G401 (cell line): ENCODE measurements at regions not wholly inside any gene's neighbourhood (a gene's known extent, or its start where the extent isn't known, plus 50 kb on each side); places are given as distances from the start of the nearest gene placed in this dataset.

Experiments used
- DNase-seq: peaks from one replicate; pipeline ENCODE4 v3.0.0-alpha.2; 2015; ENCODE audit warnings: low spot score
- in situ Hi-C: cut with HindIII; loops from 2 replicates; pipeline ENCODE4 v1.10.0; 2016; ENCODE audit warnings: low sequenced_read_pairs, mixed read lengths

GRCh38 chr10:83932245-83932644, 207.1 kb upstream of the GHITM start:
- in situ Hi-C loops: no loop called here
- DNase-seq: no peak

DNA sequence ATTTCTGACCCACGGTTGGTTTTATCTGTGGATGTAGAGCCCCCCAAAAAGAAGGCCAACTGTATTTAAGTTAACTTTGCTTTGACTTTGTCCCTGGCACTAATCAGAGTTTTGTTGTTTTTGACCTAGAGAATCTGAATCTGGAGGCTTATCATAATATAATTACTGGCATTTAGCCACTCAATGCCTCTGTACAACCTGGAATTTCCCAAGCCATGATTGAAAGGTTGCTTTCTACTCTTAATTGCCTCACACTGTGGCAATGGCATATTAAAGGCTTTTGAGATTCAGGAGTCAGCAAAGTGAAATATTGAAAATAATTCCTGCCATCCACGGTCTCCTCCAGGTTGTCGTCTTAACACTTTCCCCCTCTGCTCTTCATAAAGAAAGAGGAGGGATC, 205.2 kb upstream of the GHITM start:
- in situ Hi-C loops: no loop called here
- no peak for DNase-seq

- in situ Hi-C loops: no loop called here
- DNase-seq: no peak
Observed at GRCh38 chr10:83934641-83935338, 204.5 kb upstream of the GHITM start.

- no peak for DNase-seq
- in situ Hi-C loops: no loop called here
Observed at GRCh38 chr10:83935339-83935736, 204.0 kb upstream of the GHITM start.

DNA sequence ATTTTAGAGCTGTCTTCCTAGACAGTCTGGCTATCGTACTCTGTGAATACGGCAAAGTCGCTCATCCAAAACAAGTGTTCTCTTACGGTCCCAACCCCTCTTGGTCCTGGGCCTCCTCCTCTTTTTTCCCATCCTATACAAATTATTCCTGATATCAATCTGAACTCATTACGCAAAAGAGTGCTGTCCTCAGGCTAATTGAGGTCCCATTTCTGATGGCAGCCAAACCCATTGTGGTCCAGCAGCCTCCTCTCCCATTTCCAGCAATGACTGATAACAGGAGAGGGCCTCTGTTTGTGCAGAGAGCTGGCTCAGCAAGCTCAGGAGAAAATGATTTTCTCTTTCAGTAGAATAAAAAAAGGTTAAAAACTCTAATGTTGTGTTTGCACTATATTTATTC, 203.4 kb upstream of the GHITM start:
- in situ Hi-C loops: no loop called here
- no peak for DNase-seq

GRCh38 chr10:83937161-83937560, 202.1 kb upstream of the GHITM start:
- in situ Hi-C loops: no loop called here
- DNase-seq: no peak

DNA sequence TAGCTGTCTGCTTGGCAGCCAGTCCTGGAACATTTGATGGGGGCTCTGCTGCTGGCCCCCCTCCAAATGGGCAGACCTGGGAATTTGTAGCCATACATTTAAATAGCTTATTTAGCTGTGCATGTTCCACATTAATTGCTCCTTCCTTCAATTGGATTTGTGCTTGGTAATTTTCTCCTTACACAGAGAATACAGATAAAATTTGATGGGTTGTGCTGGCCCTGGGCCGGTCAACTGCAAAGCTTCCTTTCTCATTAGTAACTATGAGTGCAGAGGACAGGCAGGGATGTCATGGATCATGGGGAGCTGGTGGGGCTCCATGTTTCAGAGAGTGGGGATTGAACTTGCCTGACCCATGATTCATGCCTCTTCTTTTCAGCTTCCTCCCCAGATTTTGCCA, 201.5 kb upstream of the GHITM start:
- DNase-seq: no peak
- in situ Hi-C loops: no loop called here

DNA sequence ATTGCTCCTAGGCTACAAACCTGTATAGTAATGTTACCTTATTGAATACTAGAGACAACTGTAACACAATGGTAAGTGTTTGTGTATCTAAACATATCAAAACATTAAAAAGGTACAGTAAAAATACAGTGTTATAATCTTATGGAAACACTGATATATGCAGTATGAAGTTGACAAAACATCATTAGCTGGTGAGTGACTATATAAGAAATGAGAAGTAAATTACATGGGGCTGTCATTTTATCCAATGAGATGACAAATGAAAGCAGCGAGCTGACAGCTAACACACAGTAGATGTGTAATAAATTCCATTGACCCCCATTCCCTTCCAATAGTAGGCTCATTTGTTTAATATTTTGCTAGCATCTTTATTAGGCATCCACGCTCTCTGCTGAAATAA, 198.1 kb upstream of the GHITM start:
- in situ Hi-C loops: no loop called here
- no peak for DNase-seq

GRCh38 chr10:83942410-83942809, 196.9 kb upstream of the GHITM start:
- DNase-seq: no peak
- in situ Hi-C loops: no loop called here

DNA sequence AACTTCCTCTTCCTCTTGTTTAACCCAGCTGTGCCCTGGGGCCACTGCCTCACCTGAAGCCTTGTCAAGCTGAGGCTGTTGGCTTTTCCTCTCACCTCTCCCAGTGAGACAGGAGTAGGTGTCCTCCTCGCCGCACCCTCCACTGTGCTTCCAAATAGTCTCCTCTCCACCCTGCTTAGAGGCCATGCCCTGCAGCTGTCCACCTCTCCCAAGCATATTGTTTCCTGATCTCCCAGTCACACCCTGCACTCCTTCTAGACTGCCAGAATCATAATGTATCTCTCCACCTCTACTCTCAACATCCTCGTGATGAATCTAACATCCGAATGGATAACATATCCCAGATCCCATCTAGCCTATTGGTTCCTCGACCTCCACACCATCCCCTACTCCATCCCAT, 196.3 kb upstream of the GHITM start:
- DNase-seq: no peak
- in situ Hi-C loops: no loop called here

DNA sequence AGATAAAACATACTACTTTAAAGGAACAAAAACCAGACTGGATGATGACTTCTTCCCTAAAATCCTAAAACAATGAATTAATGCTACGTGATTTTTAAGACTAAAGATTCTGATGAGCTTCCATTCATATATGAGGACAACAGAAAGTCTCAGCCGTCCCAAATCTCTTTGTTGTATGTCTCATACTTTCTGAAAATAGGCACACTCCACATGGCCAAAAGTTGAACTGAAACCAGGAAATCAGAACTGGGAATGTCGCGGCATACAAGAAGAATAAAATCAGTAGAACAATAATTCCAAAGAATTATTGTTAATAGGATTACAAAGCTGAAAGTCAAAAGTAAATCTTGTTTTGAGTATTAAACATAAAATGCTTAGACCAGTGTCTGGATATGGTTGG, 195.4 kb upstream of the GHITM start:
- DNase-seq: no peak
- in situ Hi-C loops: no loop called here

DNA sequence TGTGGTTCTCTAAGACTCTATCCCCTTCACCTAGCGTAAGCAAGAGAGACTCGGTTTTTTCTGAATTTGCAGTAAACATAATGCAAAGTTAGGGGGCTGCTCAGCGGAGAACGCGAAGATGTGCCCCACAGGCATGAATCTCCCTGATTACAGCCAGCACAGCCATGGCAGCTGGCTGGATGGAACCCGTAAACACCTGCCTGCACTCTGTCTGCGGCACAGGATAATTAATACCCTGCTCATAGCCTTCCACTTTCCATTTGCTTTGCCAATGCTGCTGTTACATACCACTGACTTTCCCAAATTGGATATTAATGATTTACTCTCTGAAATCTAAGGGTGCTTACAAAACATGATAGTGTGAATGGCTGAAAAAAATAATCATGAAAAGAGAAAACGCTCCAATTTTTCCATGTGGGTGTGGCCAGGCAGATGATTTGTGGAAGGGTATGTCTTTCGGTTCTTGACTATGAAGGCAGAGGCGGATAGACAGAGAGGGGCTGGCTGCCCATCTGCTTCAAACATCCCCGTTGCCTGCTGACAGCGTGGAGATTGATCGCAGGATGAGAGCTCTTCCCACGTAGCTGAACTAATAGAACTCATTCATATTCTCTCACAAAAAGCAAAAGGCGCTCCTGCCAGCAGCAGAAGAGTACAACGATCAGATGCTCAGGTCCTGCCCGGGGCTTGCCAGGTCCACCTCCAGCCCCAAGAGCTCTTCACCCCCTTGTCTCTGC, 193.2 kb upstream of the GHITM start:
- in situ Hi-C loops: no loop called here
- DNase-seq: no peak

GRCh38 chr10:83952314-83952713, 187.0 kb upstream of the GHITM start:
- in situ Hi-C loops: no loop called here
- DNase-seq: no peak

DNA sequence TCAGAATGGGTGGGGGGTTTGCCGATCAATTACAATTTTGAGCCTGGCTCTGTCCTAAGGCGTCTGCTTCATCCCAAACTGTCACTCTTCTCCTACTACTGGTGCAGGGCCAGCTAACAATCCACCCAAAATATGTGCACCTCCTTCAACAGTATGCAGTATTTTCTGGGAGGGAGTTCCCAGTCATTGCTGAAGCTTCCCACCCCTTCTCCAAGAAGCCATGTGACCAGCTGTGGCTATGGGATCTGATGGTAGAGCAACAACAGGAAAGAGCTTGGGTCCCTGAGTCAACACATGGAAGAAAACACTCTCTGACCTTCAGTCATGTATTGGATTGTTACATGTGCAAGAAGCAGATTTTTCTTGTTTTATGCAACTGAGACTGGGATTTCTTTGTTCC, 185.7 kb upstream of the GHITM start:
- DNase-seq: no peak
- in situ Hi-C loops: no loop called here

DNA sequence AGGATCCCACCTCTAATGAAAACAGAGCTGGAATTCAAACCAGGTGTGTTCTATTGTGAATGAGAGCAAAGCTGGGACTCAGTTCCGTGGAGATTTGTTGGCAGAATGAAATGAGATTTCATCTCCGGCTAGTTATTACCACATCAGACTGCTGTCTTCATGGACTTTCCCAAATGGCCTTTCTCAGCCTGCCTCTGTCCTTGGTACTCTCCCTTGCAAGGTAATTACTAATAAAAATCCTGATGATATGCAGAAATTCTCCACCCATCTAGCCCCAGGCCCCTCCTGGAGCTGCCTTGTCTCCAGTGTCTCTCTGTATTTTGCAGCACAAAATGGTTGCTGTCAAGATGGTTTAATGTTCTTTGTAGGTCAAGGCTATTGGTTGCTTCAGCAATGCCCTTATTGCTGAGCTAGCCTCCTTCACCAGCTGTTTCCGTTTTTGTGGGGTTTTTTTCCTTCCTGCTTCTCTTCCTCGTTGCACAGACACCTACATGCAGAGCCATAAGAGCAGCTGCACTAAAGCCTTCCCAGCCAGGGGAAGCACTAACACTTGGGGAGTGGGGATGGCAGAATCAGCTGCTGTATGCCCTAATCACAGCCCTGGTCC, 185.0 kb upstream of the GHITM start:
- no peak for DNase-seq
- in situ Hi-C loops: no loop called here

DNA sequence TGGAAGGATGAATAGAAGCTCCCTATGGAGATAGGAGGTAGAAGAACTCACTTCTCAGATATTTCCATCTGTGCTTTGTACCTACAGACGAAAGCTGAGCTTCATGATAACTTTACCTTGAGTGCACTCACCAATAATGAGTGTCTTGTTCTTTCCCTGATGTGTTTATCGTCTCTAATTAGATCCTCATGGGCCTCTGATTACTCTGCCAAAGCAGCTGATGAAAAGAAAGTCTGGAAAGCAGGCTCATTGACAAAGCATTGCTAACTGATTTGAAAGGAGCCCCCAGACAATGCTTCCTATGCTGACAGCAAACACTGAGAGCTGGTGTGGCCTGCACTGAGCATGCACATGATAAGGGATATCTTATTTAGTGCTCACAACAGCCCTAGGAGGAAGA, 183.9 kb upstream of the GHITM start:
- DNase-seq: no peak
- in situ Hi-C loops: no loop called here

- in situ Hi-C loops: no loop called here
- DNase-seq: no peak
Observed at GRCh38 chr10:83957168-83957947, 182.0 kb upstream of the GHITM start.

DNA sequence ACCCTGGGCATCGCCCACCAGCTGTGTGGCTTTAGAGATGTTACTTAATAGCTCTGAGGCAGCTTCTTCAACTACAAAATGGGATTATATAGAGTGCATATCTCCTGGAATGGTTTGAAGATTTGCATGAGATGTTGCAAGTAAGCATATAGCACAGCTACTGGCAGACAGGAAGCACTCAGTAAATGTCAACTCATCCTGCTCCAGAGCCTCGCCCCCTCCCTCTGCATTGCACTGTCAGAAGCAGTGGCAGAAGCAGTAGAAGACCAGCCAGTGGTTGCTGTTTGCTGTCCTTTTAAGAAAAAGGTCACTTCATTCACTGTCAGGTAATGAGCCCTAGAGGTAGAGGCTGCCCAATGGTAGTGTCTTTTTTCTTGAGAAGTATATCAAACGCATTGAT, 180.0 kb upstream of the GHITM start:
- in situ Hi-C loops: no loop called here
- no peak for DNase-seq

DNA sequence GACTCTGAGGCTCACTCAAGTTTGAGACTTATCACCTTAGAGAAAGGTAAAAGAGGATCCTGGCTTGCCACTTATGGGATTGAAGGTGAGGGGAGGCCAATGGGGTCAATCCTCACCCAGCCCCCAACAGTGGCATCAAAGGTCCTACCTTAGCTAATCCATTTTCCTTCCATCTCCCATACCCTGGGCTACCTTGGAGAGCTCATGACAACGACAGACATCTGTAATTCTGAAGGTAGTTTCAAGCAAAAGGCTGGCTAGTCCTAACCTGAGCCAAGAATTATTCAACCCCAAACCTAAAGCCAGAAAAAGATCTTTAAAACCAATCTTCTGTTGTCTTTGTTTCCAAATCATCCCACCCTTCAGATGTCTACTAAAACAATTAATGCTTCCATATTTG, 179.2 kb upstream of the GHITM start:
- no peak for DNase-seq
- in situ Hi-C loops: no loop called here

- in situ Hi-C loops: no loop called here
- no peak for DNase-seq
Observed at GRCh38 chr10:83961620-83962019, 177.7 kb upstream of the GHITM start.
